ENCODE measurements at regions not wholly inside any gene's neighbourhood (a gene's known extent, or its start where the extent isn't known, plus 50 kb on each side); places are given as distances from the start of the nearest gene placed in this dataset.

- Histone ChIP-seq H3K79me2 (ENCODE audit: control insufficient read depth, insufficient read depth, low read length) (no peaks in the 10 kb centered on the region), H3K4me1 (ENCODE audit: control insufficient read depth, low read depth, low read length) (peaks cover 5% of the 10 kb centered on the region), H2BK120ac (ENCODE audit: low read depth, low read length) (no peak overlapping the region), H2BK15ac (replicated peaks; ENCODE audit: low read depth) (no peak overlapping the region), H3K9ac (ENCODE audit: low read length) (no peak overlapping the region), H3K4me2 (ENCODE audit: low read length) (no peak overlapping the region), H3K27ac (ENCODE audit: low read depth, low read length) (no peak overlapping the region), H3K4ac (ENCODE audit: low read depth, low read length) (no peak overlapping the region), H3K18ac (ENCODE audit: low read length) (no peak overlapping the region), H3K36me3 (ENCODE audit: control insufficient read depth, insufficient read depth, low read length) (no peaks in the 10 kb centered on the region), H2BK5ac (ENCODE audit: low read length) (no peak overlapping the region), H3K56ac (ENCODE audit: low read length) (no peak overlapping the region), H2AK5ac (ENCODE audit: low read length) (no peak overlapping the region), H4K5ac (ENCODE audit: low read length) (no peak overlapping the region), H3K23ac (ENCODE audit: low read length) (no peak overlapping the region), H3K79me1 (ENCODE audit: low read length) (no peaks in the 10 kb centered on the region), H3K4me3 (ENCODE audit: low read length) (no peak overlapping the region), H4K8ac (ENCODE audit: low read depth, low read length) (no peak overlapping the region), H3K27me3 (ENCODE audit: insufficient read depth, low read length, poor library complexity) (no peaks in the 10 kb centered on the region)
- DNase-seq = peak; percentile 22
- no CpG with 5 or more reads among the region's 15 CpGs for WGBS (ENCODE audit: extremely low coverage, insufficient coverage, low lambda C conversion rate)
These were observed 102.7 kb downstream of the TENT5C start for GRCh38 chr1:117708323-117709248.

- no peak overlapping the region for H2AK5ac ChIP-seq (ENCODE audit: low read length)
- no peaks in the 10 kb centered on the region for H3K79me1 ChIP-seq (ENCODE audit: low read length)
- H2BK120ac ChIP-seq (ENCODE audit: low read depth, low read length) = no peak overlapping the region
- no peaks in the 10 kb centered on the region for H3K79me2 ChIP-seq (ENCODE audit: control insufficient read depth, insufficient read depth, low read length)
- no peak overlapping the region for H3K4me2 ChIP-seq (ENCODE audit: low read length)
- no peak overlapping the region for H2BK5ac ChIP-seq (ENCODE audit: low read length)
- no peak overlapping the region for H2BK15ac ChIP-seq (replicated peaks; ENCODE audit: low read depth)
- no peak overlapping the region for H3K18ac ChIP-seq (ENCODE audit: low read length)
- H3K23ac ChIP-seq (ENCODE audit: low read length) = no peak overlapping the region
- WGBS (ENCODE audit: extremely low coverage, insufficient coverage, low lambda C conversion rate) = no CpG with 5 or more reads among the region's 4 CpGs
- no peak overlapping the region for H3K27ac ChIP-seq (ENCODE audit: low read depth, low read length)
- no peaks in the 10 kb centered on the region for H3K36me3 ChIP-seq (ENCODE audit: control insufficient read depth, insufficient read depth, low read length)
- H3K4ac ChIP-seq (ENCODE audit: low read depth, low read length) = no peak overlapping the region
- H4K5ac ChIP-seq (ENCODE audit: low read length) = no peak overlapping the region
- H4K8ac ChIP-seq (ENCODE audit: low read depth, low read length) = no peak overlapping the region
- no peak overlapping the region for H3K56ac ChIP-seq (ENCODE audit: low read length)
- no peak overlapping the region for H3K4me3 ChIP-seq (ENCODE audit: low read length)
- no peak for DNase-seq
- no peak overlapping the region for H3K9ac ChIP-seq (ENCODE audit: low read length)
- H3K27me3 ChIP-seq (ENCODE audit: insufficient read depth, low read length, poor library complexity) = no peaks in the 10 kb centered on the region
- H3K4me1 ChIP-seq (ENCODE audit: control insufficient read depth, low read depth, low read length) = peaks cover 5% of the 10 kb centered on the region
These were observed 103.4 kb downstream of the TENT5C start for GRCh38 chr1:117709249-117709691.

- Histone ChIP-seq H2BK5ac (ENCODE audit: low read length) (no peak overlapping the region), H3K36me3 (ENCODE audit: control insufficient read depth, insufficient read depth, low read length) (no peaks in the 10 kb centered on the region), H3K4ac (ENCODE audit: low read depth, low read length) (no peak overlapping the region), H3K79me2 (ENCODE audit: control insufficient read depth, insufficient read depth, low read length) (no peaks in the 10 kb centered on the region), H3K23ac (ENCODE audit: low read length) (no peak overlapping the region), H4K8ac (ENCODE audit: low read depth, low read length) (no peak overlapping the region), H2AK5ac (ENCODE audit: low read length) (no peak overlapping the region), H3K79me1 (ENCODE audit: low read length) (no peaks in the 10 kb centered on the region), H2BK120ac (ENCODE audit: low read depth, low read length) (no peak overlapping the region), H3K4me3 (ENCODE audit: low read length) (no peak overlapping the region), H3K4me1 (ENCODE audit: control insufficient read depth, low read depth, low read length) (peaks cover 5% of the 10 kb centered on the region), H3K4me2 (ENCODE audit: low read length) (no peak overlapping the region), H3K56ac (ENCODE audit: low read length) (no peak overlapping the region), H2BK15ac (replicated peaks; ENCODE audit: low read depth) (no peak overlapping the region), H3K27ac (ENCODE audit: low read depth, low read length) (no peak overlapping the region), H3K9ac (ENCODE audit: low read length) (no peak overlapping the region), H3K18ac (ENCODE audit: low read length) (no peak overlapping the region), H4K5ac (ENCODE audit: low read length) (no peak overlapping the region), H3K27me3 (ENCODE audit: insufficient read depth, low read length, poor library complexity) (no peaks in the 10 kb centered on the region)
- no CpG with 5 or more reads among the region's 8 CpGs for WGBS (ENCODE audit: extremely low coverage, insufficient coverage, low lambda C conversion rate)
- peak; percentile 50 for DNase-seq
These were observed 104.9 kb downstream of the TENT5C start for GRCh38 chr1:117710710-117711109.

- H3K4ac ChIP-seq (ENCODE audit: low read depth, low read length) = no peak overlapping the region
- H3K23ac ChIP-seq (ENCODE audit: low read length) = no peak overlapping the region
- H3K4me3 ChIP-seq (ENCODE audit: low read length) = no peak overlapping the region
- peak; percentile 20 for DNase-seq
- H3K79me2 ChIP-seq (ENCODE audit: control insufficient read depth, insufficient read depth, low read length) = no peaks in the 10 kb centered on the region
- no peak overlapping the region for H3K27ac ChIP-seq (ENCODE audit: low read depth, low read length)
- H2AK5ac ChIP-seq (ENCODE audit: low read length) = no peak overlapping the region
- H3K36me3 ChIP-seq (ENCODE audit: control insufficient read depth, insufficient read depth, low read length) = no peaks in the 10 kb centered on the region
- no peaks in the 10 kb centered on the region for H3K79me1 ChIP-seq (ENCODE audit: low read length)
- no peak overlapping the region for H3K18ac ChIP-seq (ENCODE audit: low read length)
- H2BK15ac ChIP-seq (replicated peaks; ENCODE audit: low read depth) = no peak overlapping the region
- H3K4me2 ChIP-seq (ENCODE audit: low read length) = no peak overlapping the region
- H3K56ac ChIP-seq (ENCODE audit: low read length) = no peak overlapping the region
- WGBS (ENCODE audit: extremely low coverage, insufficient coverage, low lambda C conversion rate) = no CpG with 5 or more reads among the region's 2 CpGs
- H2BK5ac ChIP-seq (ENCODE audit: low read length) = no peak overlapping the region
- H4K8ac ChIP-seq (ENCODE audit: low read depth, low read length) = no peak overlapping the region
- H3K4me1 ChIP-seq (ENCODE audit: control insufficient read depth, low read depth, low read length) = peaks cover 5% of the 10 kb centered on the region
- no peaks in the 10 kb centered on the region for H3K27me3 ChIP-seq (ENCODE audit: insufficient read depth, low read length, poor library complexity)
- no peak overlapping the region for H3K9ac ChIP-seq (ENCODE audit: low read length)
- no peak overlapping the region for H4K5ac ChIP-seq (ENCODE audit: low read length)
- H2BK120ac ChIP-seq (ENCODE audit: low read depth, low read length) = no peak overlapping the region
These were observed 106.8 kb downstream of the TENT5C start for GRCh38 chr1:117712621-117713020.

- Histone ChIP-seq H3K9ac (ENCODE audit: low read length) (no peak overlapping the region), H4K8ac (ENCODE audit: low read depth, low read length) (no peak overlapping the region), H2BK5ac (ENCODE audit: low read length) (no peak overlapping the region), H3K27ac (ENCODE audit: low read depth, low read length) (no peak overlapping the region), H3K56ac (ENCODE audit: low read length) (no peak overlapping the region), H4K5ac (ENCODE audit: low read length) (no peak overlapping the region), H3K79me1 (ENCODE audit: low read length) (no peaks in the 10 kb centered on the region), H3K18ac (ENCODE audit: low read length) (no peak overlapping the region), H2BK120ac (ENCODE audit: low read depth, low read length) (no peak overlapping the region), H3K79me2 (ENCODE audit: control insufficient read depth, insufficient read depth, low read length) (no peaks in the 10 kb centered on the region), H3K4me2 (ENCODE audit: low read length) (no peak overlapping the region), H3K4ac (ENCODE audit: low read depth, low read length) (no peak overlapping the region), H2AK5ac (ENCODE audit: low read length) (no peak overlapping the region), H3K27me3 (ENCODE audit: insufficient read depth, low read length, poor library complexity) (no peaks in the 10 kb centered on the region), H3K36me3 (ENCODE audit: control insufficient read depth, insufficient read depth, low read length) (no peaks in the 10 kb centered on the region), H3K23ac (ENCODE audit: low read length) (no peak overlapping the region), H3K4me3 (ENCODE audit: low read length) (no peak overlapping the region), H2BK15ac (replicated peaks; ENCODE audit: low read depth) (no peak overlapping the region), H3K4me1 (ENCODE audit: control insufficient read depth, low read depth, low read length) (no peaks in the 10 kb centered on the region)
- no CpG with 5 or more reads among the region's 1 CpG for WGBS (ENCODE audit: extremely low coverage, insufficient coverage, low lambda C conversion rate)
- DNase-seq = no peak
These were observed 108.7 kb downstream of the TENT5C start for GRCh38 chr1:117714546-117714945.

Measured in mesendoderm (in vitro differentiated cells).